ENCODE measurements at regions not wholly inside any gene's neighbourhood (a gene's known extent, or its start where the extent isn't known, plus 50 kb on each side); places are given as distances from the start of the nearest gene placed in this dataset.
A peak's percentile ranks its signal among the peaks of the same experiment; 100 is the strongest.

GRCh38 chr10:8323428-8324054, 269.1 kb downstream of the GATA3 start:
- DNase-seq (ENCODE audit: low read depth in 2 of 2): peak; percentile 32 to 45
- no peak overlapping the region for H3K4me3 ChIP-seq (replicated peaks in 1 of 2; ENCODE audit: low read depth in 2 of 2, low read length in 2 of 2)
- no peak for TF ChIP-seq CTCF (IDR thresholded peaks at IDR 0.05; ENCODE audit: low read depth, low read length)

GRCh38 chr10:8325024-8325980, 270.8 kb downstream of the GATA3 start:
- no peak for DNase-seq (ENCODE audit: low read depth in 2 of 2)
- TF ChIP-seq CTCF (IDR thresholded peaks at IDR 0.05; ENCODE audit: low read depth, low read length): no peak

GRCh38 chr10:8326396-8327139, 272.1 kb downstream of the GATA3 start:
- H3K4me3 ChIP-seq (replicated peaks in 1 of 2; ENCODE audit: low read depth in 2 of 2, low read length in 2 of 2): no peak overlapping the region
- TF ChIP-seq CTCF (IDR thresholded peaks at IDR 0.05; ENCODE audit: low read depth, low read length): no peak
- DNase-seq (ENCODE audit: low read depth in 2 of 2): no peak

More at GRCh38 chr10:8325024-8325980, 270.8 kb downstream of the GATA3 start:
- H3K4me3 ChIP-seq (replicated peaks in 1 of 2; ENCODE audit: low read depth in 2 of 2, low read length in 2 of 2): no peak overlapping the region

- DNase-seq (ENCODE audit: low read depth in 2 of 2): no peak
- no peak for TF ChIP-seq CTCF (IDR thresholded peaks at IDR 0.05; ENCODE audit: low read depth, low read length)
- H3K4me3 ChIP-seq (replicated peaks in 1 of 2; ENCODE audit: low read depth in 2 of 2, low read length in 2 of 2): no peak overlapping the region
These were observed 272.6 kb downstream of the GATA3 start for GRCh38 chr10:8327140-8327423.

- DNase-seq (ENCODE audit: low read depth in 2 of 2): no peak
- TF ChIP-seq CTCF (IDR thresholded peaks at IDR 0.05; ENCODE audit: low read depth, low read length): no peak
- no peak overlapping the region for H3K4me3 ChIP-seq (replicated peaks in 1 of 2; ENCODE audit: low read depth in 2 of 2, low read length in 2 of 2)
These were observed 276.9 kb downstream of the GATA3 start for GRCh38 chr10:8331387-8331786.

GRCh38 chr10:8331896-8332729, 277.6 kb downstream of the GATA3 start:
- DNase-seq (ENCODE audit: low read depth in 2 of 2): peak; percentile 65 to 68
- no peak for TF ChIP-seq CTCF (IDR thresholded peaks at IDR 0.05; ENCODE audit: low read depth, low read length)
- peak overlapping the region; percentile 26 to 45 for H3K4me3 ChIP-seq (replicated peaks in 1 of 2; ENCODE audit: low read depth in 2 of 2, low read length in 2 of 2)
